ENCODE measurements at regions not wholly inside any gene's neighbourhood (a gene's known extent, or its start where the extent isn't known, plus 50 kb on each side); places are given as distances from the start of the nearest gene placed in this dataset.

GRCh38 chr4:177127658-177128057 is 182.0 kb upstream of the NEIL3 start:
- TF ChIP-seq, protein P1, sequence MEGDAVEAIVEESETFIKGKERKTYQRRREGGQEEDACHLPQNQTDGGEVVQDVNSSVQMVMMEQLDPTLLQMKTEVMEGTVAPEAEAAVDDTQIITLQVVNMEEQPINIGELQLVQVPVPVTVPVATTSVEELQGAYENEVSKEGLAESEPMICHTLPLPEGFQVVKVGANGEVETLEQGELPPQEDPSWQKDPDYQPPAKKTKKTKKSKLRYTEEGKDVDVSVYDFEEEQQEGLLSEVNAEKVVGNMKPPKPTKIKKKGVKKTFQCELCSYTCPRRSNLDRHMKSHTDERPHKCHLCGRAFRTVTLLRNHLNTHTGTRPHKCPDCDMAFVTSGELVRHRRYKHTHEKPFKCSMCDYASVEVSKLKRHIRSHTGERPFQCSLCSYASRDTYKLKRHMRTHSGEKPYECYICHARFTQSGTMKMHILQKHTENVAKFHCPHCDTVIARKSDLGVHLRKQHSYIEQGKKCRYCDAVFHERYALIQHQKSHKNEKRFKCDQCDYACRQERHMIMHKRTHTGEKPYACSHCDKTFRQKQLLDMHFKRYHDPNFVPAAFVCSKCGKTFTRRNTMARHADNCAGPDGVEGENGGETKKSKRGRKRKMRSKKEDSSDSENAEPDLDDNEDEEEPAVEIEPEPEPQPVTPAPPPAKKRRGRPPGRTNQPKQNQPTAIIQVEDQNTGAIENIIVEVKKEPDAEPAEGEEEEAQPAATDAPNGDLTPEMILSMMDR (IDR thresholded peaks at IDR 0.05; ENCODE audit: extremely low read depth in 1 of 2, insufficient read depth in 1 of 2, low read depth in 1 of 2, low read length in 2 of 2), result no peak
- TF ChIP-seq JUN (IDR thresholded peaks at IDR 0.05; ENCODE audit: borderline replicate concordance, insufficient read depth, insufficient read length, low read depth) (peak; percentile 28), POLR2A (IDR thresholded peaks at IDR 0.05; ENCODE audit: low read depth, low read length) (no peak)
